Naive thymus-derived CD4-positive, alpha-beta T cell (primary cell): ENCODE measurements at regions not wholly inside any gene's neighbourhood (a gene's known extent, or its start where the extent isn't known, plus 50 kb on each side); places are given as distances from the start of the nearest gene placed in this dataset.
A peak's percentile ranks its signal among the peaks of the same experiment; 100 is the strongest.

ENCODE experiments used
- ATAC-seq: fragments of 150-1000 bp; cut with Tn5 transposase; 2 replicates; pipeline ENCODE4 v1.10.0; 2021; ENCODE audit warnings: mild to moderate bottlenecking, moderate library complexity
- CTCF ChIA-PET: fragments of 350-600 bp; sonication (Branson Sonifier 250); formaldehyde crosslinking; loops from one replicate; lab custom pipeline; 2021; ENCODE audit warnings: antibody characterized with exemption; lab: Charles Lee
- POLR2A ChIA-PET: fragments of 350-600 bp; sonication (Branson Sonifier 250); formaldehyde crosslinking; loops from one replicate; lab custom pipeline; 2021; ENCODE audit warnings: antibody characterized with exemption, inconsistent platforms; lab: Charles Lee
- DNase-seq, 9 donors: peaks; one replicate each; pipeline versions ENCODE4 v3.0.0 to v3.0.0-alpha.2; 2020 to 2022; ENCODE audit warnings: mixed read lengths in 1 of 9
- H3K27ac ChIP-seq: one replicate; pipeline ENCODE4 v1.7.0; 2013; ENCODE audit warnings: mild to moderate bottlenecking, low read depth, low read length, moderate library complexity
- H3K27me3 ChIP-seq, 2 donors: one replicate each; pipeline ENCODE4 v1.7.0; 2013; ENCODE audit warnings: low read length in 2 of 2, mild to moderate bottlenecking in 2 of 2, moderate library complexity in 2 of 2; ENCODE audit not compliant: control insufficient read depth in 2 of 2, insufficient read depth in 2 of 2
- H3K36me3 ChIP-seq, 3 experiments: 1 replicate in 2 of 3; 2 replicates in 1 of 3; pipeline ENCODE4 v1.7.0; 2013; ENCODE audit warnings: low read length in 3 of 3, mild to moderate bottlenecking in 3 of 3, moderate library complexity in 1 of 3; ENCODE audit not compliant: insufficient read depth in 3 of 3, control insufficient read depth in 2 of 3
- H3K4me1 ChIP-seq, 2 donors: one replicate each; pipeline ENCODE4 v1.7.0; 2013; ENCODE audit warnings: low read length in 2 of 2, mild to moderate bottlenecking in 2 of 2, moderate library complexity in 1 of 2; ENCODE audit not compliant: control insufficient read depth in 2 of 2, insufficient read depth in 2 of 2
- H3K4me3 ChIP-seq: 2 replicates; pipeline ENCODE4 v1.7.0; 2013; ENCODE audit warnings: mild to moderate bottlenecking, low read length
- H3K9me3 ChIP-seq, 3 experiments: 1 replicate in 2 of 3; 2 replicates in 1 of 3; pipeline ENCODE4 v1.7.0; 2013; ENCODE audit warnings: low read length in 3 of 3; ENCODE audit not compliant: control insufficient read depth in 2 of 3
- H3K27ac Mint-ChIP-seq, 9 donors: one replicate each; pipeline ENCODE4 v1.8.0; 2020 to 2022; ENCODE audit warnings: mixed read lengths in 9 of 9, mild to moderate bottlenecking in 8 of 9, moderate library complexity in 5 of 9, inconsistent platforms in 2 of 9
- H3K27me3 Mint-ChIP-seq, 5 donors: one replicate each; pipeline ENCODE4 v1.8.0; 2021 to 2022; ENCODE audit warnings: mixed read lengths in 5 of 5, mild to moderate bottlenecking in 1 of 5
- H3K36me3 Mint-ChIP-seq, 5 donors: one replicate each; pipeline ENCODE4 v1.8.0; 2020 to 2022; ENCODE audit warnings: mixed read lengths in 5 of 5, mild to moderate bottlenecking in 3 of 5, inconsistent platforms in 1 of 5
- H3K4me1 Mint-ChIP-seq, 7 donors: one replicate each; pipeline ENCODE4 v1.8.0; 2020 to 2022; ENCODE audit warnings: mixed read lengths in 7 of 7, mild to moderate bottlenecking in 3 of 7, inconsistent platforms in 1 of 7
- H3K4me3 Mint-ChIP-seq, 10 donors: one replicate each; pipeline ENCODE4 v1.8.0; 2020 to 2022; ENCODE audit warnings: mild to moderate bottlenecking in 10 of 10, mixed read lengths in 10 of 10, moderate library complexity in 6 of 10, inconsistent platforms in 2 of 10
- H3K9me3 Mint-ChIP-seq, 11 donors: one replicate each; pipeline ENCODE4 v1.8.0; 2020 to 2022; ENCODE audit warnings: mixed read lengths in 11 of 11, mild to moderate bottlenecking in 4 of 11, inconsistent platforms in 1 of 11, moderate library complexity in 1 of 11
- intact Hi-C, 2 donors: fragments of 100-400 bp; cut with micrococcal nuclease; formaldehyde crosslinking; loops; one replicate each; pipeline ENCODE4 v1.15.1; 2023

- ATAC-seq (no peak), DNase-seq (no peak)
- no peaks in the 10 kb centered on the region for H3K9me3 ChIP-seq
- H3K27me3 Mint-ChIP-seq = peaks cover 0 to 8% (median 0%) of the 10 kb centered on the region in 5 donors
- no peak overlapping the region for H3K4me3 Mint-ChIP-seq
- H3K27ac ChIP-seq = no peak overlapping the region
- peaks cover 0 to 1% (median 0%) of the 10 kb centered on the region in 5 donors for H3K36me3 Mint-ChIP-seq
- intact Hi-C loops = no loop called here
- H3K4me1 ChIP-seq = peaks cover 6 to 10% of the 10 kb centered on the region in 2 donors
- ChIA-PET POLR2A (interaction anchor here (1.0 to 1.9 kb wide), 3 partner anchors 9 to 12 kb away, joined by 3 to 6 read pairs (median 3); no protein-coding TSS in a partner anchor), CTCF (interaction anchor here (2.4 kb wide), 1 partner anchor 51 kb away, joined by 6 read pairs; no protein-coding TSS in a partner anchor)
- H3K27me3 ChIP-seq = no peaks in the 10 kb centered on the region
- no peaks in the 10 kb centered on the region for H3K9me3 Mint-ChIP-seq
- H3K4me3 ChIP-seq = no peak overlapping the region
- H3K4me1 Mint-ChIP-seq = peaks cover 9 to 29% (median 21%) of the 10 kb centered on the region in 7 donors
- no peaks in the 10 kb centered on the region for H3K36me3 ChIP-seq
- H3K27ac Mint-ChIP-seq = no peak overlapping the region
These were observed 147.2 kb downstream of the DNAJB6 start for GRCh38 chr7:157483971-157484410.

- POLR2A ChIA-PET = interaction anchor here (1.2 to 2.4 kb wide), 3 partner anchors 8 to 12 kb away, joined by 3 to 14 read pairs (median 6); no protein-coding TSS in a partner anchor
- Mint-ChIP-seq H3K27ac (peak overlapping the region in 2 of 9 donors; percentile 30 to 48), H3K27me3 (peaks cover 0 to 8% (median 0%) of the 10 kb centered on the region in 5 donors), H3K4me3 (no peak overlapping the region), H3K9me3 (no peaks in the 10 kb centered on the region), H3K4me1 (peaks cover 4 to 25% (median 16%) of the 10 kb centered on the region in 7 donors), H3K36me3 (no peaks in the 10 kb centered on the region)
- Histone ChIP-seq H3K36me3 (no peaks in the 10 kb centered on the region), H3K27me3 (no peaks in the 10 kb centered on the region), H3K27ac (no peak overlapping the region), H3K9me3 (no peaks in the 10 kb centered on the region), H3K4me1 (peaks cover 4 to 10% of the 10 kb centered on the region in 2 donors), H3K4me3 (no peak overlapping the region)
- CTCF ChIA-PET = interaction anchor here (2.4 kb wide), 1 partner anchor 52 kb away, joined by 6 read pairs; no protein-coding TSS in a partner anchor
- ATAC-seq = no peak
- intact Hi-C loops = no loop called here
- no peak for DNase-seq
These were observed 147.7 kb downstream of the DNAJB6 start for GRCh38 chr7:157484411-157485081.

- Histone ChIP-seq H3K9me3 (no peaks in the 10 kb centered on the region), H3K27me3 (no peaks in the 10 kb centered on the region), H3K4me1 (peaks cover 13 to 19% of the 10 kb centered on the region in 2 donors), H3K36me3 (no peaks in the 10 kb centered on the region), H3K27ac (no peak overlapping the region), H3K4me3 (no peak overlapping the region)
- peaks cover 11 to 32% (median 18%) of the 10 kb centered on the region in 7 donors for H3K4me1 Mint-ChIP-seq
- POLR2A ChIA-PET = interaction anchor here (2.4 kb wide), 1 partner anchor 13 kb away, joined by 14 read pairs; no protein-coding TSS in a partner anchor
- CTCF ChIA-PET = interaction anchor here (0.8 to 2.4 kb wide), 2 partner anchors 11 to 53 kb away, joined by 3 to 6 read pairs; no protein-coding TSS in a partner anchor
- H3K27ac Mint-ChIP-seq = peak overlapping the region in 3 of 9 donors; percentile 15 to 59 (median 47)
- no peak for DNase-seq
- peaks cover 0 to under 1% (median 0%) of the 10 kb centered on the region in 11 donors for H3K9me3 Mint-ChIP-seq
- peak; percentile 30 for ATAC-seq
- H3K4me3 Mint-ChIP-seq = peak overlapping the region in 1 of 10 donors; percentile 12
- peaks cover 0 to under 1% (median 0%) of the 10 kb centered on the region in 5 donors for H3K36me3 Mint-ChIP-seq
- peaks cover 0 to 8% (median 0%) of the 10 kb centered on the region in 5 donors for H3K27me3 Mint-ChIP-seq
- intact Hi-C loops = no loop called here
These were observed 148.6 kb downstream of the DNAJB6 start for GRCh38 chr7:157485361-157485831.

- H3K4me1 Mint-ChIP-seq = peaks cover 19 to 40% (median 26%) of the 10 kb centered on the region in 7 donors
- H3K27ac Mint-ChIP-seq = peak overlapping the region in 3 of 9 donors; percentile 3 to 39 (median 13)
- POLR2A ChIA-PET = interaction anchor here (0.7 to 2.4 kb wide), 2 partner anchors 14 to 49 kb away, joined by 3 to 14 read pairs; no protein-coding TSS in a partner anchor
- Histone ChIP-seq H3K4me3 (no peak overlapping the region), H3K27ac (no peak overlapping the region), H3K9me3 (peaks cover 0 to under 1% (median 0%) of the 10 kb centered on the region in 3 experiments), H3K4me1 (peaks cover 21 to 23% of the 10 kb centered on the region in 2 donors), H3K27me3 (no peaks in the 10 kb centered on the region), H3K36me3 (no peaks in the 10 kb centered on the region)
- peaks cover 0 to 8% (median 0%) of the 10 kb centered on the region in 5 donors for H3K27me3 Mint-ChIP-seq
- DNase-seq = no peak
- CTCF ChIA-PET = interaction anchor here (0.8 to 2.4 kb wide), 3 partner anchors 12 to 98 kb away, joined by 3 to 6 read pairs (median 3); no protein-coding TSS in a partner anchor
- no peak overlapping the region for H3K4me3 Mint-ChIP-seq
- ATAC-seq = no peak
- intact Hi-C loops = no loop called here
- peaks cover 0 to 4% (median 3%) of the 10 kb centered on the region in 11 donors for H3K9me3 Mint-ChIP-seq
- H3K36me3 Mint-ChIP-seq = peaks cover 0 to 7% (median 0%) of the 10 kb centered on the region in 5 donors
These were observed 149.4 kb downstream of the DNAJB6 start for GRCh38 chr7:157486007-157486755.

- Mint-ChIP-seq H3K4me1 (peaks cover 22 to 48% (median 31%) of the 10 kb centered on the region in 7 donors), H3K4me3 (no peak overlapping the region), H3K27me3 (peaks cover 0 to 11% (median 0%) of the 10 kb centered on the region in 5 donors), H3K27ac (peak overlapping the region in 3 of 9 donors; percentile 3 to 39 (median 32)), H3K36me3 (peaks cover 0 to 10% (median 0%) of the 10 kb centered on the region in 5 donors), H3K9me3 (peaks cover 0 to 12% (median 4%) of the 10 kb centered on the region in 11 donors)
- ATAC-seq = no peak
- Histone ChIP-seq H3K36me3 (no peaks in the 10 kb centered on the region), H3K9me3 (peaks cover 0 to 4% (median 0%) of the 10 kb centered on the region in 3 experiments), H3K27me3 (no peaks in the 10 kb centered on the region), H3K4me1 (peaks cover 21 to 25% of the 10 kb centered on the region in 2 donors), H3K4me3 (no peak overlapping the region), H3K27ac (no peak overlapping the region)
- intact Hi-C loops = no loop called here
- POLR2A ChIA-PET = interaction anchor here (0.9 to 2.4 kb wide), 2 partner anchors 10 to 15 kb away, joined by 3 to 14 read pairs; no protein-coding TSS in a partner anchor
- DNase-seq = no peak
- CTCF ChIA-PET = no interaction called here
These were observed 150.4 kb downstream of the DNAJB6 start for GRCh38 chr7:157487046-157487770.
